ENCODE measurements at regions not wholly inside any gene's neighbourhood (a gene's known extent, or its start where the extent isn't known, plus 50 kb on each side); places are given as distances from the start of the nearest gene placed in this dataset.

GRCh38 chr15:39301589-39301999 lies 279.3 kb upstream of the THBS1 start:
- no peak for DNase-seq (ENCODE audit: low read depth in 2 of 2)

- no peak for DNase-seq (ENCODE audit: low read depth in 2 of 2)
Measured at GRCh38 chr15:39302936-39303335, 277.9 kb upstream of the THBS1 start.

GRCh38 chr15:39304201-39304841 lies 276.6 kb upstream of the THBS1 start:
- no peak for DNase-seq (ENCODE audit: low read depth in 2 of 2)

- no peak for DNase-seq (ENCODE audit: low read depth in 2 of 2)
Measured at GRCh38 chr15:39304931-39305728, 275.7 kb upstream of the THBS1 start.

GRCh38 chr15:39310633-39311032 lies 270.2 kb upstream of the THBS1 start:
- DNase-seq (ENCODE audit: low read depth in 2 of 2), result no peak

GRCh38 chr15:39312984-39313383 lies 267.9 kb upstream of the THBS1 start:
- no peak for DNase-seq (ENCODE audit: low read depth in 2 of 2)

- no peak for DNase-seq (ENCODE audit: low read depth in 2 of 2)
Measured at GRCh38 chr15:39313467-39313866, 267.4 kb upstream of the THBS1 start.

GRCh38 chr15:39313881-39314280 lies 267.0 kb upstream of the THBS1 start:
- no peak for DNase-seq (ENCODE audit: low read depth in 2 of 2)

- no peak for DNase-seq (ENCODE audit: low read depth in 2 of 2)
Measured at GRCh38 chr15:39315206-39315850, 265.6 kb upstream of the THBS1 start.

GRCh38 chr15:39317225-39317624 lies 263.7 kb upstream of the THBS1 start:
- no peak for DNase-seq (ENCODE audit: low read depth in 2 of 2)

GRCh38 chr15:39318231-39318630 lies 262.6 kb upstream of the THBS1 start:
- DNase-seq (ENCODE audit: low read depth in 2 of 2), result no peak

- no peak for DNase-seq (ENCODE audit: low read depth in 2 of 2)
Measured at GRCh38 chr15:39320355-39320754, 260.5 kb upstream of the THBS1 start.

GRCh38 chr15:39320886-39321285 lies 260.0 kb upstream of the THBS1 start:
- DNase-seq (ENCODE audit: low read depth in 2 of 2), result no peak

- DNase-seq (ENCODE audit: low read depth in 2 of 2), result no peak
Measured at GRCh38 chr15:39321977-39322376, 258.9 kb upstream of the THBS1 start.

- DNase-seq (ENCODE audit: low read depth in 2 of 2), result no peak
Measured at GRCh38 chr15:39323157-39323556, 257.7 kb upstream of the THBS1 start.

GRCh38 chr15:39323706-39324105 lies 257.2 kb upstream of the THBS1 start:
- DNase-seq (ENCODE audit: low read depth in 2 of 2), result no peak

GRCh38 chr15:39326306-39326975 lies 254.4 kb upstream of the THBS1 start:
- DNase-seq (ENCODE audit: low read depth in 2 of 2), result no peak

- no peak for DNase-seq (ENCODE audit: low read depth in 2 of 2)
Measured at GRCh38 chr15:39327005-39327730, 253.7 kb upstream of the THBS1 start.

GRCh38 chr15:39330061-39330460 lies 250.8 kb upstream of the THBS1 start:
- DNase-seq (ENCODE audit: low read depth in 2 of 2), result no peak

- DNase-seq (ENCODE audit: low read depth in 2 of 2), result no peak
Measured at GRCh38 chr15:39331584-39331983, 249.3 kb upstream of the THBS1 start.

GRCh38 chr15:39332846-39333245 lies 248.0 kb upstream of the THBS1 start:
- no peak for DNase-seq (ENCODE audit: low read depth in 2 of 2)

GRCh38 chr15:39333393-39333792 lies 247.5 kb upstream of the THBS1 start:
- no peak for DNase-seq (ENCODE audit: low read depth in 2 of 2)

Data from stimulated activated CD8-positive, alpha-beta memory T cell treated with anti-CD3 and anti-CD28 coated beads, Interleukin-7, amount 100 ng/mL, for 4 hours (primary cell).